GM21423 (cell line): ENCODE measurements at regions not wholly inside any gene's neighbourhood (a gene's known extent, or its start where the extent isn't known, plus 50 kb on each side); places are given as distances from the start of the nearest gene placed in this dataset.
"Not testable (repeated sequence)": the region's sequence is repeated elsewhere in the genome, so short reads cannot be mapped to it uniquely, and the experiment has no call there.

ENCODE experiments used
- ATAC-seq: cut with Tn5 transposase; IDR thresholded peaks from one replicate; pipeline ENCODE4 v1.9.1; 2021; ENCODE audit warnings: mild to moderate bottlenecking, moderate library complexity; ENCODE audit not compliant: unreplicated experiment

DNA sequence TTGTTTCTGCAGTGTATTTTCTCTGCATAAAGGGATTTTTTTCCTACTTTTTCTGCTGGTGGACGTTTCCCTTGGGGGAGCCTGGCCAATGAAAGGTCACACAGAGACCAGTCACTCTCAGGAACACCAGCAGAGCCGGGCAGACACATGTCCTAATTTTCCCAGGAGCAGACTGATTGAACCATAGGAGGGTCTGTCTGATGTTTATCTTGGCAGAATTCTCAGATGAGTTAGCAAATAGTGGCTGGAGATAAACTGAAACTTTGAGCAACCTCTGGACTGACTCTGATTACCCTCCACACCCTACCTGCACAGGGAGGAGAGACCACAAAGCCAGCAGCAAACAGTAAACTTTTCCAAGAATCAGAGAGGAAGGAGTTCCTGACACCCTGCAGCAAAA, 90.0 kb upstream of the PLGLB2 start:
- ATAC-seq = not testable (repeated sequence)

DNA sequence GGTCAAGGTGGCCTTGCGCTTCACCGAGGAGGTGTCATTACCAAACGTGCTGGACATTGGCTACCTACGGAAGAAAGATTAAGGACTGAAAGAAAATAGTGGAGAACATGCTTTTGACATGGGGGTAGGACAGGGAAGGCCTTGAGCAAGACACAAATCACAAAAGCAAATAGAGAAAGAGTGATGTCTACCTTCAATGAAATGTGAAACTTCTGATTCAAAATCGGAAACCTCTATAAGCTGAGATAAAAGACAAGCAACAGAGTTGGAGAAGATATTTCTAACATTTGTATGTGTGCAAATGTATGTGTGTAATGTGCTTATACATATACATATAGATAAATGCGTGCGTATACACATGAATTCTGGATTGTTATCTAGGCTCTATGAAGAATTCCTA, 89.5 kb upstream of the PLGLB2 start:
- ATAC-seq = not testable (repeated sequence)

DNA sequence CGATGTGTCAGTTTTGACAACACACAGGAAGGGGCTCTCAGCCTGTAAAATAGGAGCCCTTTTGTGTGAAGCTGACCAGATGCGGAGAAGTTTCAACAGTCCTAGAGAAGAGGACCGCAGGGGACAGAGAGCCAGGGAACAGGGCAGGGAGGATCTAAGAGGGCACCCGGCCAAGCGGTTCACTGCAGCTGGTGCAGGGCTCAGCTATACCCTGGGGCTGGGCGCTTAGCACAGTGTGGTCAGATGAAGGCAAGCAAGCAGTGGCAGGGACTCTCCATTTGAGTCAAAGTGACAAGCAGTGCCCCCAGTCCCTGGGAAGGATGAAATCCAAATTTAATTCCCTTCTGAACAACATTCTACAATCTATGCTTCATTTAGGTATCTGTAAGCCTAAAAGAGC, 88.9 kb upstream of the PLGLB2 start:
- ATAC-seq = not testable (repeated sequence)

DNA sequence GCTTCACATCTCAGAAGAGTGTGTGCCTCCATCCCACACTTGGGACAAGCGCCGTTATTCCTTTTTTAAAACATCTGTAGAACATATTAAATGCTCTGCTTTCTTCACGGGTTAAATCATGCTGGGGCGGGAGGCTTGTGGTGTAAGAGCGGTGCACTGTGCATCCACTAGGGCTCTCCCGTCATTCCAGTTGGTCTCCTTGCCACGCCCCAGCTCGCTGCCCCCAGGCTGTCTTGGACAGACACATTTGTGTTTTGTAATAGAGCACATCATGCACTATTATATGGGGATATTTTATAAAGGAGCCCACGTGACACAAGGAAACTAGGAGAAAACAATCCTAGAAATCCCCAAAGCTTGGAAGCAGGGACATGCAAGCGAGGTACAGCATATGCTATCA, 87.7 kb upstream of the PLGLB2 start:
- not testable (repeated sequence) for ATAC-seq

DNA sequence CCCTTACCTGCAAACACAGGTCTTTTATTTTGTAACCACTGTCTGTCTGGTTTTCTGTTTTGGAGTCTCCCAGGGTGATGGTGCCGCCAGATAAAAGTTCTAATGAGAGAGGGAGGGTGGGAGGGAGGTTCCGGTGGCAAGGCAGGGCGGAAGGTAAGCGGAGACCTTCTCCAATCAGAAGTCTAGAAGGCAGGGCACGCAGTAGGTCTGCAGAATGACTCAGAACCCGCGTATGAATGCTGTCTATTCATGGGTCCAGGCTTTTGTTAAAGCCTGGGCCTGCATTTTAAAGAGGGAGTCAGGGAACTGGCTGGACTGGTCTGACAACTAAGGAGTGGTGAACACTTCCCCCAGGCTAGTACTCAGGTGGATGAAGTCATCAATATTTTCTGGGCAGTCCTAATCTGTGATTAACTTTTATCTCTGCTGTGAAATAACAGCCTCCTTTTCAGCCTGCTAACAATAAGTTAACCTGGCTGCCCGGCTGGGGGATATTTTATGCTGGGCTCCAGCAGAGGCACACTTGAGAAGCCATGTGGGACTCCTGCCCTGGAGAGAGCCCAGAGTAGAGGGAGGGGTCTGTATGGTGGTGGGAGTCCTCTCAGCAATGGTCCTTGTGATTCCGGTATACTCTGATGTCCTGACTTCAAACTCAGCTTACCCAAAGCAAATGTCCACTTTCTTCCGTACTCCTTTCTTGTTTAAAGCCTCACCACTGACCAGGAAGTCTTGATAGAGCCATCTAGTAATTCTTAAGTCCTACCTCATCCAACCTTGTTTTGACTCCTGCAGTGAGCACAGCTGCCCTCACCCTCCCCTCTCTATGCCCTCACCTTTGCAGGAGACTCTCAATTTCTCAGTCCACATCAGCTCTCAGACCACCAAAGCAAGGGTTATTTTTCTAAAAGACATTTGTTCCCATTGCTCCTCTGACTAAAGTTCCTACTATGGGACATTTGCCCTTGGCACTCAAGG, 85.3 kb upstream of the PLGLB2 start:
- not testable (repeated sequence) for ATAC-seq

DNA sequence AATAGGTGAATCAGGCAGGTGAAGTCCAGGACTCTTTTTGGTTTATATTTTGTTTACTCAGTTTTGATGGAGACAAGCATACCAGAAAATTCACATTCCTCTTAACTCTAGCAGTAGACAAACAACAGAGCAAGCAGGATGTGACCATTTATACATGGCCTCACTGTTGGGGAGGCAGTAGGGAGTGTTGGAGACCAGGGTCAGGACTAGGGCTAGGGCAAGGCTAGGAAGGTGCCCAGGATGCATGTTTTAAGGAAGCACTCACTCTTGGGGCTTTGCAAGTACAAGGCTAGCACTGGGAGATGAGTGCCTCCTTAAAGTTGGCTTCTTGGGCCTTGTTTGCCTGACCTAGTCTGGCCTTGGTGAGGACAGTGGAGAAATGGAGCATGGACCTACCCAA, 84.5 kb upstream of the PLGLB2 start:
- ATAC-seq = not testable (repeated sequence)

DNA sequence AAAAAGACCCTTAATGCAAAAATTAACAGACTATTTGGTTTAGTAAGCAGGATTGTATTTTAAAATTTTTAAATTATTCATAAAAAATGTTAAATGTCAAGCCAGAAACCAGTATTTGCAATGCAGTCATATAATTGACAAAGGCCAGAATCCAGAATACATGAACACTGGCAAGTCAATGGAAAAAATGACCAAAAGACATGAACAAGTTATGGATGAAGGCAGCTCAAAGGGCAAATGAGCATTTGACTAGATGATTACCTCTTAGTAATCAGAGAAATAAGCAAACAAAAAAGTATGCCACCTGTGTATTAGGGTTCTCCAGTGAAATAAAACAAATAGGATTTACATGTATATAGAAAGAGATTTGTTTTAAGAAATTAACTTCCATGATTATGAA, 80.9 kb upstream of the PLGLB2 start:
- ATAC-seq = not testable (repeated sequence)

DNA sequence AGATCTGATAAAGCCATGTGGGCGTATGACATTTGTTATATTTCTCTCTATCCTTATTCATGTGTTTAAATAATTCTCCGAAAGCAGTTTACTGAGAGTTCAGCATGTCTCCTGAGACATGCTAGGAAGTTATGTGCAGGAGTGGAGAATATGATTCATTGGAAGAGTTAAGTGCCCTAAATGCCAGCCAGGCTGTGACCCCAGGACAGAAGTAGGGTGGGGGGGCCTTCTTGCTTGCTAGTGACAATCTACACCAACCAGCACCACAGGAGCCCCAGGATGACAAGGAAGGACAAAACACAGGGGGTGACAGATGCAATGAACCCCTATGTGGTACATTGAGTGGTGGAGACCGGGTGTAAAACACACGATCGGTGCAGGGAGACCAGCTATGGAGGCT, 79.5 kb upstream of the PLGLB2 start:
- not testable (repeated sequence) for ATAC-seq

DNA sequence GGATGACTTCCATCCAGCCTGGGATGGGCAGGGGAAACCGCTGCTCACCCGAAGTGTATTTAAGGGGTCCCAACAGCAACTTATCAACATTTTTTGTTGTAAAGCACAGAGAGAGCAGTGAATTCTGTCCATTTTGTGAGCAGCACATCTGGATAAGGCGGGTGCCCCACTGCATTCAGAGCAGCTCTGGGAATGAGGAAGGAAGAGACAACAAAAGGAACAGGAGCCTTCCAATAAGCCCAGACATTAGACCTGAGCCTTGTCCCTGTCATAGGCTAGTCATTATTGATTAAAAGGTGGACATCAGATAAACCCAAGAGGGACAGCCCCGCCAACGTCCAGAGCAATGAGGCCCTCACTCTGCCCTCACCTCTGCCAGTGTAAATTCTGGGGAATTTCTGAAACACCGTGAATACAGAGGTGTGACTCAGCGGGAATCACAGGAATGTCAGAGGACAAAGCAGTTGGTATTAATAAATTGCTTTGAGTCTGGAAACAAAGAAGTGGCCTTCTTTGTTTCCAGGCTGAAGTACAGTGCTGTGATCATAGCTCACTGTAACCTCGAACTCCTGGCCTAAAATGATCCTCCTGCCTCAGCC, 78.2 kb upstream of the PLGLB2 start:
- not testable (repeated sequence) for ATAC-seq

DNA sequence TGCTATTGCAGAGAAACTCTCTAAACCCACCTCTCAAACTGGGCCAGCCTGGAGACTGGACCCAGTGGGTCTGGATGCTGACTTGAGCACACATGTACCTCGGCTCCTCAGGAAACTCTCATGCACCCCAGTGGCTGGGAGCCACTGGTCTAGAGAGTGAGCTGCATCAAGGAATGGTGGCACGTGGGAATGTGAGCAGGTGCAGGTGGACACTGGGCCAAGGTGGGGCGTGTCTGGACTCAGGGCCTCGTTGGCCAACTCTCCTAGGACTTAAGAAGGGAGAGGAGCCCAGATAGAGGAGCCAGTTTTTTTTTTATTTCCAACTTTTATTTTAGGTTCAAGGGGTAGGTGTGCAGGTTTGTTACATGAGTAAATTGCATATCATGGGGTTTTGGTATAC, 75.5 kb upstream of the PLGLB2 start:
- not testable (repeated sequence) for ATAC-seq

DNA sequence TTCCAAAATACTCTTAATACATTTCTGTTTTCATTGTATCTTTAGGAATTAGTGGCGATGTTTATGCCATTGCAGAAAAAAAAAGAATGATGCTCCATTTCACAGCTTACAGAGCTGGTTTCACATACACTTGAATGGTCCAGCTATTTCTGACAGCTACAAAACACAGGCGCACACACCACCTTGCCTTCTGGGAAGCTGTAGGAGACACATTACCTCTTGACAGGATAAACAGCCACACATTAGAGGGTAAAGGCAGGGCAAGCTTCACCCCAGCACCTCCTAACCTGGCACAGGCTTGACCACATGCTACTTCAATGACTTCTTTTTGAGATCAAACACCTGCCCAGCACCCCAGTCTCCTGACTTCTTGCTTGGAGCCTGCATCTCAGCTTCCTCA, 73.2 kb upstream of the PLGLB2 start:
- ATAC-seq = not testable (repeated sequence)

DNA sequence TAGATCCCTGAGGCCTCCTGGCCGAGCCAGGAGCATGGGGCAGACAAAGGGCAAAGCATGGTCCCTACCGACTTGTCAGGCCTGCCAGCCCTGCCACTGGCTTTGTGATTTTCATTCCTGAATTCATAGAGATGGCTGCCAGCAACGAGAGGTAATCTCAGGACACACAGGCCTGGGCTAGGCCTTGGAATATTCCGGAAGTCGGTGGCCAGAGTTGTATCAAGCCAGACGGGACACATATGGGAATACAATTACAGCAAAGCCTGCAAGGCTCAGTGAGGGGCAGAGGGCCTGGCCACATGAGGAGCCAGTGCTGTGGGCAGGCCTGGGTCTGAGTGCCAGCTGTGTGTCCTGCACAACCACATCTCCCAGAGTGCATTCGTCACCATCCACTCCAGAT, 72.4 kb upstream of the PLGLB2 start:
- ATAC-seq = not testable (repeated sequence)

DNA sequence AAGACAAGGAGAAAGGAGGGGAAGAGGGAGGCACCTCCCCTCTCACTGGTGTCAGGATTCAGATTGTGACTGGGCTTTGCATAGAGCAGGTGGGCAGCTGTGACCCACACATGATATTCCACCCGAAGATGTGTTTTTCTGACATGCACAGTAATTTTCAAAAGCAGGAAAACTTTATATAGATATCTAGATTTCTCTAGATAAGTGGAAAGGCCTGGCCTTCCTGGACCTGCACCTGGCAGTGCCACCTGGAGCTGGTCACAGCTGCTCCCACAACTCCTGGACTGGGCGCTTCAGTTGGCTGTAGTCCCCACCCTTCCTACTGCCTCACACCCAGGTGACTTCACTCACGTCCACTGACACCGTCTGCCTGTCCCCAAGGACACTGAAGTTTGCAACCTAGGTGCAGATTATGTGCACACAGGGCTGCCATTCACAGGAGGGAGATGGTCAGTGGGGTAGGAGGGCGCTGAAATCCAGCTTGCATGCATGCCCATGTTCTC, 70.4 kb upstream of the PLGLB2 start:
- not testable (repeated sequence) for ATAC-seq

DNA sequence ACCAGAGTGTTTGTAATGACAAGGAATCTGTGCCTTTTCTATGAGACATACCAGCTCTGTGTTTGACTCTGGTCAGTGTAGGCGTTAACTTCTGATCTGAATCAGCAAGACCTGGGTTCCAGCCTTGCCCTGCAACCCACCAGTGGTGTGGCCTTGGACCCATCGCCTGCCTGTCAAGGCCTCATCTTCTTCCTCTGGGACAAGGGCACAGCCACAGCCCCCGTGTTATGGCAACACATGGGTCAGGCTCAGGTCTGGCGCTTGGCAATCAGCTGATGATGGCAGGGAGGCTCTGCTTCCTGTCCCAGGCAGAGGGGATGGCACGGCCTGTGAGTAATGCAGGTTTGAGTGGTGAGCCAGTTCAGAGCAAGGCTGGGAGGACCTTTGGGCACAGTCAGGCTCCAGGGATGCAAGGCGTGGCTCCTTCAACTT, 69.1 kb upstream of the PLGLB2 start:
- not testable (repeated sequence) for ATAC-seq

DNA sequence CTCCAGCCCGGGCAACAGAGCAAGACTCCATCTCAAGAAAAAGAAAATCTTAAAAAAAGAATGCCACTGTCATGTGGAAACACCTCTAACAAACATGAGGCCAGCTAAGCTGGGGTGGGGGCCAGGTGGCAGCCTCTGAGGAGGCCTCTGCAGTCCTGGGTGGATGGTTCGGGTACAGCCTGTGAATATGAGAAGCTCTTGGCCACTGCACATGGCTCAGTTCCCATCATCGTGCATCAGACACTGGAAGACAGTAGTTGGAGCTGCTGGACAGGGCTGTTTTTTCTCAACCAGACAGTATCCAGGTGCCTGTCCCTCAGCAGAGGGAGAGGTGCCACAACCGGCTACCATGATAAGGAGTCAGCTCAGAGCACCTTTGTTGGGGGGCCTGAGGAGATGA, 67.9 kb upstream of the PLGLB2 start:
- ATAC-seq = not testable (repeated sequence)

DNA sequence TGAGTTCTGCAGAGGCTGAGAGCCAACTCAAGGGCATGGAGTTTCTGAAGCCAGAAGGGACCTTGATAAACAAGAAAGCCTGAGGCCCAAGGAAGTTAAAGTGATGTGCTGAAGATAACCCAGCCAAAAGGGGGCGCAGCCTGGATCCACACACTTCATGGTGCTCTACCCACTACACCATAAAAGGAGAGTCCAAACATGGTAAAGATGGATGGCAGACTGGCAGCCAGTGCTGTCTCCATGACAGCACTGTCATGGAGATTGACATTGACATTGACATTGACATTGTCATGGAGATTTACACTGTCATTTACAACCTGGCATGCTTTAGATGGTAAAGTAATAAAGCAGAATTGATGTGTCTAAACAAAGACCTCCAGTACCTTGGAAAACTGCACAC, 67.2 kb upstream of the PLGLB2 start:
- not testable (repeated sequence) for ATAC-seq

DNA sequence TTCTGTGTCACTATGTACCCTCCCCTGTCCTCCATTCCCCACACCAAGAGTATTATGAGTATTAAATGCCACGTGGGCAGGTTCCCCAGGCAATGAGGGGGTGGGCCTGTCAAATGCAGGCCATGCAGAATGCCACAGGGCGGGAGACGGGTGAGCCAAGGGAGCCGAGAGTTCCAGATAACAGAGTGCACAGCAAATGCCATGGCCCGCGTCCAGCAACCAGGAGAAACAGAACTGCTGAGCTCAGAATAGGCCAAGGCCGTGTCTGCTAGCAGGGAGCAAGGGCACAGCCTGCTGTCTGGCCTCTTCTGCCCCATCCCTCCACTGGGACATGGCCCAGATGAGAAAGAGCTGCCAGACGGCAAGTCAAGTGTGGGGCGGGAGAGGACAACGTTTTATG, 64.4 kb upstream of the PLGLB2 start:
- not testable (repeated sequence) for ATAC-seq

DNA sequence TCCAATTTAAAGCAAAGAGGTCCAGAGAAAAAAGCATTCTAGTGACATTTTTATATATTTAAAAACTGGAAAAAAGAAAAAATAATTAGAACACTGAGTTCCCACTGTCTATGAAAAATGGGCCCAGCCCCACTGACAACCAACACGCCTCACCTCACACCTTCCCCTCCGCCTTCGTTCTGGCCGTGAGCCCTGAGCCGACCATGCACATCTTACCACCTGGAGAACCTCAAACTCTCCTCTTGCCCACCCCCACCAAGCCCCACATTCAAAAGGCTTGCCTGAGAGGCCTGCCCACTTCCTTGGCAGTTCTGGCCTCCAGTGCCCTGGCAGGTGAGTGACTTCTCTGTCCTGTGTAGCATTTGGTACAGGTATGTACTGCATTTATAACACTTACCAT, 63.9 kb upstream of the PLGLB2 start:
- ATAC-seq = not testable (repeated sequence)

DNA sequence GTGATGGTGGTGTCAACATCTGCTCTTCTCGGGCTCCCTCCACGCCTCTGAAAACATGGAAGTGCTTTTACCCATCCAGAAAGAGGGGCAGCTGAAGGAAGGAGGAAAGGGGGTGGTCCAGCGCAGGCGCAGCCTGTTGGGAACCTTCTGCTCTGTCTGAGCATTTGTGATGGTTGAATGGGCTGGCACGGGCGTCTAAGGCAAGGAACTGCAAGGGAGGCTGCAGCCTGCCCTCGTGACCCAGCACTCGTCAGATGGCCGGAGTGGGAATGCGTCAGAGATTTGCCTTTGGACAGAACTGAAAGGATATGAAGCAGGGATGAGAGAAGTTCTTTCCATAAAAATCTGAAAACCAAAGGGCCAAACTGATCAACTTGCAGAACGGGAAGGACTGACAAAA, 62.3 kb upstream of the PLGLB2 start:
- not testable (repeated sequence) for ATAC-seq

DNA sequence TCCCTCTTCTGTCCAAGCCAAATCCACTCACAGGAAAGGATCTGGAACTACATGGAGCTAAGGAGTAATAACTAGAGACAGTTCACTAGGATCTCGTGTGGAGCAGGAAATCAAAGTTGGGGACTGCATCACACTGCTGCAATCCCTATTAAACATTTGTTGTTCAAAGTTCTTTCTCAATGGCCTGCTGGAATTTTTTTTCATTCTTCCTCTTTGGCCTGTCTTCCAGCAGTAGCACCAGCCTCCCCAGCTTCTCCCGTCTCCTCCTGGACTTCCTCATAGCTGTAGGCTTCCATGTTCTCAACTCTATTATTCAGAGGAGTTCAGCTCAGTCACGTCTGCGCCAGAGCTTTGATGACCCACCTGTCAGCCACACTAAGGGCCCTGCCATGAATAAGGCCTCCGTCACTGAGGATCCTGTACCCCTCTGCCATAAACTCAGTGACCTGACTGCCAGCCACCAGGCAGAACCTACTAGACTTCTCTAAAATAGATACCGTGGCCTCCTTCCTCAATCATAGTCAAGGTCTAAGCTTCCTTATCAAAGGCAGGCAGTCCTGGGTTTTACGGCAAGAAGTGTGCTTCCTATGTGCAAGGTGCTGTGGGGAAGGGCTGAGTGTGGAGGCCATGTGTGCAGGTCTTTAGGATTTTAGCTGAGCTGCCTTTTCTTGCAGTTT, 60.9 kb upstream of the PLGLB2 start:
- ATAC-seq = not testable (repeated sequence)

DNA sequence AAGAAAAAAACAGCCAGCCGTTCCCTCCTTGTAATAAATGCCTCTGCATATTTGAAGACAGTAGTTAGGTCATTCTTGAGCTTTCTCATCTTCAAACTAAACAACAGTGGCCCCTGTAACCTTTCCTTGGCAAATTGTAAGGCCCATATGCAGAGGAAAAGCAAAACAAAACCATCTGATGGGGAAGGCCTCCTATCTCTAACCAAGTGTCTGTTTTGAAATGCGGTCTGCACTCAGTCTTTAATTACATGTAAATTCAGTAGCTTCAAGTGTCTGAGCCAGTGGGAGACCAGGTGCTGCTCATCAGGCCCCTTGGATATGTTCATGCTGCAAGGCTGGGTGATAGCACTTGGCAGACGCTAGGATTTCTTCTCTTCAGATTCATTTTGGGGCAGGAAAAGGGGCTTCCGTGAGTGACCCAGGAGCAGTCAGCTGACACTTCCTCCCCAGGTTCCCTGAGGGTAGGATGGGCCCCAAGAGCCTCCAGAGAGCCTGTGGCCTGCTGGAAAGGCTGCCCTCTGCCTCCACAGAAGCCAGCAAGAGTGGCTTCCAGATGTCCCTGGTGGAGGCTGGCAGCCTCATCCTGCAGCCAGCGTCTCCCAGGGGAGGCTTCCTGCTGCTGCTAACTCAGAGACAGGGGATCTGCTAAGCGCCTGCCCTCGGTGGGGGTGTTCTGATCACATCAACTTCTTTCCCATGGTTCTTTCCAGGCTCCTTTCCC, 60.2 kb upstream of the PLGLB2 start:
- not testable (repeated sequence) for ATAC-seq
